Activated T-helper 2 cell treated with anti-CD3 and anti-CD28 coated beads, Interferon-gamma antibody, Interleukin-2, Interleukin-4, amounts not matched to agents 10 μg/mL and 5 μg/mL and 100 μg/mL, durations not matched to agents 14 hours and 24 hours and 36 hours (primary cell): ENCODE measurements at regions not wholly inside any gene's neighbourhood (a gene's known extent, or its start where the extent isn't known, plus 50 kb on each side); places are given as distances from the start of the nearest gene placed in this dataset.

Source experiments
- DNase-seq: peaks from one replicate; pipeline ENCODE4 v3.0.0; 2021; ENCODE audit warnings: low spot score
- H3K27ac Mint-ChIP-seq: one replicate; pipeline ENCODE4 v1.8.0; 2021; ENCODE audit warnings: mixed read lengths
- H3K27me3 Mint-ChIP-seq: one replicate; pipeline ENCODE4 v1.8.0; 2021; ENCODE audit warnings: low read depth, mixed read lengths
- H3K36me3 Mint-ChIP-seq: one replicate; pipeline ENCODE4 v1.8.0; 2021; ENCODE audit warnings: low read depth, mixed read lengths
- H3K4me1 Mint-ChIP-seq: one replicate; pipeline ENCODE4 v1.8.0; 2021; ENCODE audit warnings: low read depth, mixed read lengths
- H3K4me3 Mint-ChIP-seq: one replicate; pipeline ENCODE4 v1.8.0; 2021; ENCODE audit warnings: low read depth, mild to moderate bottlenecking, moderate library complexity, mixed read lengths
- H3K9me3 Mint-ChIP-seq: one replicate; pipeline ENCODE4 v1.8.0; 2021; ENCODE audit warnings: mixed read lengths
- intact Hi-C: fragments of 100-400 bp; cut with micrococcal nuclease; formaldehyde crosslinking; loops from one replicate; pipeline ENCODE4 v1.15.1; 2023

GRCh38 chr5:173755319-173755718 lies 132.8 kb upstream of the CPEB4 start:
- DNase-seq: no peak
- H3K27me3 Mint-ChIP-seq: peaks cover 1% of the 10 kb centered on the region
- intact Hi-C loops: no loop called here
- H3K4me1 Mint-ChIP-seq: no peaks in the 10 kb centered on the region
- no peak overlapping the region for H3K4me3 Mint-ChIP-seq
- H3K27ac Mint-ChIP-seq: no peak overlapping the region
- H3K36me3 Mint-ChIP-seq: no peaks in the 10 kb centered on the region
- no peaks in the 10 kb centered on the region for H3K9me3 Mint-ChIP-seq

GRCh38 chr5:173757403-173758209 lies 130.5 kb upstream of the CPEB4 start:
- H3K27me3 Mint-ChIP-seq: peaks cover 1% of the 10 kb centered on the region
- H3K4me1 Mint-ChIP-seq: no peaks in the 10 kb centered on the region
- H3K9me3 Mint-ChIP-seq: no peaks in the 10 kb centered on the region
- intact Hi-C loops: no loop called here
- H3K27ac Mint-ChIP-seq: no peak overlapping the region
- DNase-seq: no peak
- no peak overlapping the region for H3K4me3 Mint-ChIP-seq
- no peaks in the 10 kb centered on the region for H3K36me3 Mint-ChIP-seq

GRCh38 chr5:173758676-173759075 lies 129.5 kb upstream of the CPEB4 start:
- peaks cover 1% of the 10 kb centered on the region for H3K27me3 Mint-ChIP-seq
- no peaks in the 10 kb centered on the region for H3K4me1 Mint-ChIP-seq

GRCh38 chr5:173759691-173760090 lies 128.5 kb upstream of the CPEB4 start:
- no peaks in the 10 kb centered on the region for H3K36me3 Mint-ChIP-seq
- no peak overlapping the region for H3K27ac Mint-ChIP-seq
- intact Hi-C loops: no loop called here
- H3K4me1 Mint-ChIP-seq: no peaks in the 10 kb centered on the region
- no peaks in the 10 kb centered on the region for H3K27me3 Mint-ChIP-seq
- DNase-seq: no peak
- H3K9me3 Mint-ChIP-seq: no peaks in the 10 kb centered on the region
- H3K4me3 Mint-ChIP-seq: no peak overlapping the region

More at GRCh38 chr5:173758676-173759075, 129.5 kb upstream of the CPEB4 start:
- no peak for DNase-seq
- no peak overlapping the region for H3K27ac Mint-ChIP-seq
- no peak overlapping the region for H3K4me3 Mint-ChIP-seq
- H3K9me3 Mint-ChIP-seq: no peaks in the 10 kb centered on the region
- intact Hi-C loops: no loop called here
- H3K36me3 Mint-ChIP-seq: no peaks in the 10 kb centered on the region

- H3K27me3 Mint-ChIP-seq: no peaks in the 10 kb centered on the region
- DNase-seq: no peak
- H3K4me1 Mint-ChIP-seq: no peaks in the 10 kb centered on the region
- intact Hi-C loops: no loop called here
- no peaks in the 10 kb centered on the region for H3K36me3 Mint-ChIP-seq
- H3K27ac Mint-ChIP-seq: no peak overlapping the region
- H3K9me3 Mint-ChIP-seq: no peaks in the 10 kb centered on the region
- no peak overlapping the region for H3K4me3 Mint-ChIP-seq
Observed at GRCh38 chr5:173760461-173761177, 127.5 kb upstream of the CPEB4 start.

- Mint-ChIP-seq H3K9me3 (no peaks in the 10 kb centered on the region), H3K27me3 (no peaks in the 10 kb centered on the region), H3K4me3 (no peak overlapping the region), H3K36me3 (no peaks in the 10 kb centered on the region), H3K4me1 (no peaks in the 10 kb centered on the region), H3K27ac (no peak overlapping the region)
- intact Hi-C loops: no loop called here
- no peak for DNase-seq
Observed at GRCh38 chr5:173761178-173761513, 127.0 kb upstream of the CPEB4 start.

GRCh38 chr5:173762045-173762444 lies 126.1 kb upstream of the CPEB4 start:
- H3K36me3 Mint-ChIP-seq: no peaks in the 10 kb centered on the region
- no peaks in the 10 kb centered on the region for H3K9me3 Mint-ChIP-seq
- no peaks in the 10 kb centered on the region for H3K27me3 Mint-ChIP-seq
- no peaks in the 10 kb centered on the region for H3K4me1 Mint-ChIP-seq
- H3K27ac Mint-ChIP-seq: no peak overlapping the region
- no peak overlapping the region for H3K4me3 Mint-ChIP-seq
- no peak for DNase-seq
- intact Hi-C loops: no loop called here

- H3K4me3 Mint-ChIP-seq: no peak overlapping the region
- H3K36me3 Mint-ChIP-seq: no peaks in the 10 kb centered on the region
- DNase-seq: no peak
- H3K27me3 Mint-ChIP-seq: no peaks in the 10 kb centered on the region
- H3K4me1 Mint-ChIP-seq: no peaks in the 10 kb centered on the region
- H3K27ac Mint-ChIP-seq: no peak overlapping the region
- H3K9me3 Mint-ChIP-seq: no peaks in the 10 kb centered on the region
- intact Hi-C loops: no loop called here
Observed at GRCh38 chr5:173762930-173763329, 125.2 kb upstream of the CPEB4 start.

- Mint-ChIP-seq H3K27me3 (no peaks in the 10 kb centered on the region), H3K4me1 (no peaks in the 10 kb centered on the region), H3K9me3 (no peaks in the 10 kb centered on the region), H3K36me3 (no peaks in the 10 kb centered on the region), H3K27ac (no peak overlapping the region), H3K4me3 (no peak overlapping the region)
- intact Hi-C loops: no loop called here
- DNase-seq: no peak
Observed at GRCh38 chr5:173763410-173763809, 124.7 kb upstream of the CPEB4 start.

GRCh38 chr5:173764332-173765028 lies 123.7 kb upstream of the CPEB4 start:
- H3K4me3 Mint-ChIP-seq: no peak overlapping the region
- no peaks in the 10 kb centered on the region for H3K27me3 Mint-ChIP-seq
- DNase-seq: no peak
- no peaks in the 10 kb centered on the region for H3K4me1 Mint-ChIP-seq
- no peak overlapping the region for H3K27ac Mint-ChIP-seq
- H3K36me3 Mint-ChIP-seq: no peaks in the 10 kb centered on the region
- H3K9me3 Mint-ChIP-seq: no peaks in the 10 kb centered on the region
- intact Hi-C loops: no loop called here

- H3K9me3 Mint-ChIP-seq: no peaks in the 10 kb centered on the region
Observed at GRCh38 chr5:173765029-173765644, 123.0 kb upstream of the CPEB4 start.

GRCh38 chr5:173765661-173766060 lies 122.5 kb upstream of the CPEB4 start:
- no peak for DNase-seq
- Mint-ChIP-seq H3K4me3 (no peak overlapping the region), H3K9me3 (no peaks in the 10 kb centered on the region), H3K27me3 (no peaks in the 10 kb centered on the region), H3K27ac (no peak overlapping the region), H3K4me1 (no peaks in the 10 kb centered on the region), H3K36me3 (no peaks in the 10 kb centered on the region)
- intact Hi-C loops: no loop called here

More at GRCh38 chr5:173765029-173765644, 123.0 kb upstream of the CPEB4 start:
- no peak overlapping the region for H3K27ac Mint-ChIP-seq
- no peak overlapping the region for H3K4me3 Mint-ChIP-seq
- H3K4me1 Mint-ChIP-seq: no peaks in the 10 kb centered on the region
- H3K36me3 Mint-ChIP-seq: no peaks in the 10 kb centered on the region
- DNase-seq: no peak
- intact Hi-C loops: no loop called here
- no peaks in the 10 kb centered on the region for H3K27me3 Mint-ChIP-seq
